ENCODE measurements at regions not wholly inside any gene's neighbourhood (a gene's known extent, or its start where the extent isn't known, plus 50 kb on each side); places are given as distances from the start of the nearest gene placed in this dataset.
"Not testable (repeated sequence)": the region's sequence is repeated elsewhere in the genome, so short reads cannot be mapped to it uniquely, and the experiment has no call there.

- Mint-ChIP-seq H3K4me1 (peaks cover 23% of the 10 kb centered on the region), H3K9me3 (peaks cover 19% of the 10 kb centered on the region), H3K27me3 (ENCODE audit: low read depth, poor library complexity) (peaks cover 21% of the 10 kb centered on the region), H3K36me3 (ENCODE audit: low read depth) (no peaks in the 10 kb centered on the region), H3K4me3 (no peak overlapping the region), H3K27ac (no peak overlapping the region)
- no peak for DNase-seq
- TF ChIP-seq CTCF (IDR thresholded peaks at IDR 0.05) = no peak
Measured at GRCh38 chr14:104230946-104231345, 92.6 kb downstream of the KIF26A start.

GRCh38 chr14:104232070-104232484 is 93.7 kb downstream of the KIF26A start:
- Mint-ChIP-seq H3K4me3 (no peak overlapping the region), H3K4me1 (peaks cover 23% of the 10 kb centered on the region), H3K9me3 (peaks cover 17% of the 10 kb centered on the region), H3K27ac (no peak overlapping the region), H3K36me3 (ENCODE audit: low read depth) (no peaks in the 10 kb centered on the region), H3K27me3 (ENCODE audit: low read depth, poor library complexity) (peaks cover 21% of the 10 kb centered on the region)
- no peak for TF ChIP-seq CTCF (IDR thresholded peaks at IDR 0.05)
- DNase-seq = no peak

- not testable (repeated sequence) for H3K36me3 Mint-ChIP-seq (ENCODE audit: low read depth); H3K27ac Mint-ChIP-seq; DNase-seq; H3K4me3 Mint-ChIP-seq; H3K9me3 Mint-ChIP-seq
- Mint-ChIP-seq H3K27me3 (ENCODE audit: low read depth, poor library complexity) (peaks cover 19% of the 10 kb centered on the region), H3K4me1 (peaks cover 17% of the 10 kb centered on the region)
Measured at GRCh38 chr14:104234007-104234786, 95.8 kb downstream of the KIF26A start.

- H3K4me1 Mint-ChIP-seq = peaks cover 7% of the 10 kb centered on the region
- no peak for TF ChIP-seq CTCF (IDR thresholded peaks at IDR 0.05)
- no peak for DNase-seq
- H3K36me3 Mint-ChIP-seq (ENCODE audit: low read depth) = no peaks in the 10 kb centered on the region
- H3K4me3 Mint-ChIP-seq = no peak overlapping the region
- peaks cover under 1% of the 10 kb centered on the region for H3K9me3 Mint-ChIP-seq
- H3K27me3 Mint-ChIP-seq (ENCODE audit: low read depth, poor library complexity) = peaks cover 19% of the 10 kb centered on the region
- no peak overlapping the region for H3K27ac Mint-ChIP-seq
Measured at GRCh38 chr14:104235686-104236085, 97.3 kb downstream of the KIF26A start.

- DNase-seq = no peak
Measured at GRCh38 chr14:104237651-104238423, 99.5 kb downstream of the KIF26A start.

More at GRCh38 chr14:104237651-104238423, 99.5 kb downstream of the KIF26A start:
- Mint-ChIP-seq H3K9me3 (peaks cover 8% of the 10 kb centered on the region), H3K4me3 (no peak overlapping the region), H3K27me3 (ENCODE audit: low read depth, poor library complexity) (peaks cover 19% of the 10 kb centered on the region), H3K27ac (no peak overlapping the region), H3K4me1 (peaks cover 7% of the 10 kb centered on the region), H3K36me3 (ENCODE audit: low read depth) (no peaks in the 10 kb centered on the region)
- no peak for TF ChIP-seq CTCF (IDR thresholded peaks at IDR 0.05)
